DND-41 (cell line): ENCODE measurements at regions not wholly inside any gene's neighbourhood (a gene's known extent, or its start where the extent isn't known, plus 50 kb on each side); places are given as distances from the start of the nearest gene placed in this dataset.

Experiments
- ATAC-seq: fragments of 200-7000 bp; cut with Tn5 transposase; 3 replicates; pipeline ENCODE4 v1.9.1; 2021; ENCODE audit warnings: low read depth; ENCODE audit not compliant: insufficient read depth
- DNase-seq: peaks from one replicate; pipeline ENCODE4 v3.0.0-alpha.2; 2020
- H2AFZ ChIP-seq: 2 replicates; pipeline ENCODE4 v1.6.0; 2012; ENCODE audit warnings: low read depth, low read length
- H3K27ac ChIP-seq: 2 replicates; pipeline ENCODE4 v1.5.1; 2012; ENCODE audit warnings: low read length, inconsistent platforms
- H3K27me3 ChIP-seq: fragments of 200-600 bp; sonication (generic); 2 replicates; pipeline ENCODE4 v1.6.0; 2012; ENCODE audit warnings: low read length, mild to moderate bottlenecking, inconsistent platforms; ENCODE audit not compliant: insufficient read depth, poor library complexity
- H3K36me3 ChIP-seq: 2 replicates; pipeline ENCODE4 v1.5.1; 2012; ENCODE audit warnings: low read length, inconsistent platforms; ENCODE audit not compliant: insufficient read depth
- H3K4me1 ChIP-seq: 2 replicates; pipeline ENCODE4 v1.5.1; 2012; ENCODE audit warnings: mild to moderate bottlenecking, low read length; ENCODE audit not compliant: insufficient read depth
- H3K4me2 ChIP-seq: 2 replicates; pipeline ENCODE4 v1.6.0; 2012; ENCODE audit warnings: mild to moderate bottlenecking, moderate library complexity, low read length, inconsistent platforms; ENCODE audit not compliant: insufficient read depth
- H3K4me3 ChIP-seq, 2 experiments: fragments of 200-600 bp in 1 of 2; shearing (Covaris generic) in 1 of 2; 2 replicates each; pipeline ENCODE4 v1.5.1; 2012 to 2016; ENCODE audit warnings: inconsistent platforms in 2 of 2, low read length in 2 of 2, mild to moderate bottlenecking in 2 of 2, low read depth in 1 of 2, moderate library complexity in 1 of 2
- H3K79me2 ChIP-seq: 2 replicates; pipeline ENCODE4 v1.6.0; 2012; ENCODE audit warnings: low read length, inconsistent platforms; ENCODE audit not compliant: insufficient read depth
- H3K9ac ChIP-seq: 2 replicates; pipeline ENCODE4 v1.6.0; 2012; ENCODE audit warnings: low read depth, mild to moderate bottlenecking, inconsistent platforms, low read length, moderate library complexity
- H3K9me3 ChIP-seq: 2 replicates; pipeline ENCODE4 v1.5.1; 2012; ENCODE audit warnings: low read length, moderate library complexity, mild to moderate bottlenecking, inconsistent platforms; ENCODE audit not compliant: insufficient read depth, severe bottlenecking
- H4K20me1 ChIP-seq: 2 replicates; pipeline ENCODE4 v1.6.0; 2012; ENCODE audit warnings: low read length; ENCODE audit not compliant: insufficient read depth
- CTCF ChIP-seq: IDR thresholded peaks from 2 replicates; pipeline ENCODE4 v1.5.1; 2012; ENCODE audit warnings: borderline replicate concordance, low read length, moderate library complexity, mild to moderate bottlenecking; ENCODE audit not compliant: poor library complexity, severe bottlenecking; ENCODE audit errors: extremely low read depth
- EZH2 ChIP-seq: IDR thresholded peaks from 3 replicates; pipeline ENCODE4 v1.6.1; 2012; ENCODE audit warnings: borderline replicate concordance, low read depth, mild to moderate bottlenecking, moderate library complexity, low read length, inconsistent platforms; ENCODE audit not compliant: severe bottlenecking

GRCh38 chr22:27125539-27125938 lies 468.2 kb downstream of the MIAT start:
- H2AFZ ChIP-seq, result no peak overlapping the region
- DNase-seq (no peak), ATAC-seq (no peak)
- H3K4me3 ChIP-seq, result no peak overlapping the region
- H3K36me3 ChIP-seq, result no peaks in the 10 kb centered on the region
- no peaks in the 10 kb centered on the region for H3K79me2 ChIP-seq
- H4K20me1 ChIP-seq, result no peaks in the 10 kb centered on the region
- H3K27me3 ChIP-seq, result peaks cover 5% of the 10 kb centered on the region
- H3K4me1 ChIP-seq, result no peaks in the 10 kb centered on the region
- H3K4me2 ChIP-seq, result no peak overlapping the region
- no peak overlapping the region for H3K27ac ChIP-seq
- no peak overlapping the region for H3K9ac ChIP-seq
- TF ChIP-seq CTCF (no peak), EZH2 (no peak)
- no peaks in the 10 kb centered on the region for H3K9me3 ChIP-seq

- Histone ChIP-seq H3K79me2 (no peaks in the 10 kb centered on the region), H3K4me2 (no peak overlapping the region), H3K27ac (no peak overlapping the region), H3K36me3 (no peaks in the 10 kb centered on the region), H3K4me3 (no peak overlapping the region), H3K9me3 (no peaks in the 10 kb centered on the region), H2AFZ (no peak overlapping the region), H3K27me3 (peaks cover 5% of the 10 kb centered on the region), H3K4me1 (no peaks in the 10 kb centered on the region), H4K20me1 (no peaks in the 10 kb centered on the region), H3K9ac (no peak overlapping the region)
- no peak for DNase-seq
- TF ChIP-seq EZH2, result no peak
- ATAC-seq, result no peak
Observed at GRCh38 chr22:27127911-27128310, 470.5 kb downstream of the MIAT start.

- Histone ChIP-seq H3K4me3 (no peak overlapping the region), H3K36me3 (no peaks in the 10 kb centered on the region), H2AFZ (no peak overlapping the region), H3K79me2 (no peaks in the 10 kb centered on the region), H3K27me3 (peaks cover 5% of the 10 kb centered on the region), H3K4me1 (no peaks in the 10 kb centered on the region), H3K9me3 (no peaks in the 10 kb centered on the region), H3K4me2 (no peak overlapping the region), H3K9ac (no peak overlapping the region), H3K27ac (no peak overlapping the region), H4K20me1 (no peaks in the 10 kb centered on the region)
- TF ChIP-seq CTCF (no peak), EZH2 (no peak)
- ATAC-seq (no peak), DNase-seq (no peak)
Observed at GRCh38 chr22:27128461-27129085, 471.2 kb downstream of the MIAT start.

GRCh38 chr22:27129266-27129665 lies 471.9 kb downstream of the MIAT start:
- ATAC-seq, result no peak
- Histone ChIP-seq H3K4me3 (no peak overlapping the region), H3K27me3 (peaks cover 5% of the 10 kb centered on the region), H3K36me3 (no peaks in the 10 kb centered on the region), H3K4me2 (no peak overlapping the region), H2AFZ (no peak overlapping the region), H3K79me2 (no peaks in the 10 kb centered on the region), H3K27ac (no peak overlapping the region), H3K9ac (no peak overlapping the region), H3K9me3 (no peaks in the 10 kb centered on the region), H4K20me1 (no peaks in the 10 kb centered on the region), H3K4me1 (no peaks in the 10 kb centered on the region)
- TF ChIP-seq CTCF (no peak), EZH2 (no peak)
- DNase-seq, result no peak
